Parathyroid adenoma (tissue), 2 donors: ENCODE measurements at regions not wholly inside any gene's neighbourhood (a gene's known extent, or its start where the extent isn't known, plus 50 kb on each side); places are given as distances from the start of the nearest gene placed in this dataset.

Source experiments
- H2AFZ ChIP-seq: fragments of 300-600 bp; sonication (generic); one replicate; pipeline ENCODE4 v1.7.0; 2017; ENCODE audit warnings: antibody characterized with exemption, mild to moderate bottlenecking
- H3K27ac ChIP-seq: fragments of 300-600 bp; sonication (generic); one replicate; pipeline ENCODE4 v1.7.0; 2017
- H3K27me3 ChIP-seq: fragments of 300-600 bp; sonication (generic); one replicate; pipeline ENCODE4 v1.7.0; 2017; ENCODE audit warnings: low read length; ENCODE audit not compliant: control insufficient read depth, insufficient read depth
- H3K36me3 ChIP-seq: fragments of 300-600 bp; sonication (generic); one replicate; pipeline ENCODE4 v1.7.0; 2017; ENCODE audit warnings: low read length; ENCODE audit not compliant: control insufficient read depth, insufficient read depth
- H3K4me1 ChIP-seq: fragments of 300-600 bp; sonication (generic); one replicate; pipeline ENCODE4 v1.7.0; 2017; ENCODE audit warnings: control low read depth
- H3K4me2 ChIP-seq: fragments of 300-600 bp; sonication (generic); one replicate; pipeline ENCODE4 v1.7.0; 2017; ENCODE audit warnings: low read length
- H3K4me3 ChIP-seq: fragments of 300-600 bp; sonication (generic); one replicate; pipeline ENCODE4 v1.7.0; 2017; ENCODE audit warnings: low read depth, low read length
- H3K79me2 ChIP-seq: fragments of 300-600 bp; sonication (generic); one replicate; pipeline ENCODE4 v1.7.0; 2017; ENCODE audit warnings: control low read depth
- H3K9ac ChIP-seq: fragments of 300-600 bp; sonication (generic); one replicate; pipeline ENCODE4 v1.7.0; 2017; ENCODE audit warnings: mild to moderate bottlenecking
- H3K9me3 ChIP-seq: fragments of 300-600 bp; sonication (generic); one replicate; pipeline ENCODE4 v1.7.0; 2017; ENCODE audit warnings: low read length; ENCODE audit not compliant: control insufficient read depth
- TF ChIP-seq, protein P1 (sequence below): fragments of 300-600 bp; sonication (generic); IDR thresholded peaks from one replicate; pipeline ENCODE4 v1.7.0; 2017; ENCODE audit warnings: antibody characterized with exemption, mild to moderate bottlenecking
- donor health status: primary hyperparathyroidism.

- H3K79me2 ChIP-seq: no peaks in the 10 kb centered on the region
- no peak overlapping the region for H3K4me2 ChIP-seq
- H3K27me3 ChIP-seq: no peaks in the 10 kb centered on the region
- H3K4me3 ChIP-seq: no peak overlapping the region
- H3K9me3 ChIP-seq: no peaks in the 10 kb centered on the region
- no peak overlapping the region for H3K9ac ChIP-seq
- no peak overlapping the region for H3K27ac ChIP-seq
- H3K4me1 ChIP-seq: no peaks in the 10 kb centered on the region
- TF ChIP-seq, protein P1, sequence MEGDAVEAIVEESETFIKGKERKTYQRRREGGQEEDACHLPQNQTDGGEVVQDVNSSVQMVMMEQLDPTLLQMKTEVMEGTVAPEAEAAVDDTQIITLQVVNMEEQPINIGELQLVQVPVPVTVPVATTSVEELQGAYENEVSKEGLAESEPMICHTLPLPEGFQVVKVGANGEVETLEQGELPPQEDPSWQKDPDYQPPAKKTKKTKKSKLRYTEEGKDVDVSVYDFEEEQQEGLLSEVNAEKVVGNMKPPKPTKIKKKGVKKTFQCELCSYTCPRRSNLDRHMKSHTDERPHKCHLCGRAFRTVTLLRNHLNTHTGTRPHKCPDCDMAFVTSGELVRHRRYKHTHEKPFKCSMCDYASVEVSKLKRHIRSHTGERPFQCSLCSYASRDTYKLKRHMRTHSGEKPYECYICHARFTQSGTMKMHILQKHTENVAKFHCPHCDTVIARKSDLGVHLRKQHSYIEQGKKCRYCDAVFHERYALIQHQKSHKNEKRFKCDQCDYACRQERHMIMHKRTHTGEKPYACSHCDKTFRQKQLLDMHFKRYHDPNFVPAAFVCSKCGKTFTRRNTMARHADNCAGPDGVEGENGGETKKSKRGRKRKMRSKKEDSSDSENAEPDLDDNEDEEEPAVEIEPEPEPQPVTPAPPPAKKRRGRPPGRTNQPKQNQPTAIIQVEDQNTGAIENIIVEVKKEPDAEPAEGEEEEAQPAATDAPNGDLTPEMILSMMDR: no peak
- no peaks in the 10 kb centered on the region for H3K36me3 ChIP-seq
- no peak overlapping the region for H2AFZ ChIP-seq
Measured at GRCh38 chr18:73045037-73045436, 177.2 kb upstream of the NETO1 start.

DNA sequence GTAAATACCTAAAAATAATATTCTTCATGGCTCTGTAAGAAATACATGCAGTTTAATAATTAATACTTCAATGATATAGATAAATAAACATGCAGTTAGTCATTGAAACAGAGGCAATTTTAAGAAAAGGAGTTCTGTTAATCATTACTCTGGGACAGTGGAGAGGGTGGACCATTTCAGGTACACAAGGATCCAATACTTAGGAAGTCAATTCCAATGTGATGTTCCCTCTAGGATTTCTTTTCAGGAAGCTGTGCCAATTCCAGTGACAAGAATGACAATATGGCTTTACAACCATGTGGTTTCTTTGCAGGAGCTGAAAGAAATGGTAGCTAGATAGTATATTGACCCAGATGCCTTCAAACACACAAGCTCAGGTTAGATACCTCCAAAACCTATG is 175.8 kb upstream of the NETO1 start:
- Histone ChIP-seq H3K4me2 (no peak overlapping the region), H3K27me3 (no peaks in the 10 kb centered on the region), H3K36me3 (no peaks in the 10 kb centered on the region), H3K4me3 (no peak overlapping the region), H3K27ac (no peak overlapping the region), H3K9ac (no peak overlapping the region), H3K9me3 (no peaks in the 10 kb centered on the region), H3K4me1 (no peaks in the 10 kb centered on the region), H2AFZ (no peak overlapping the region), H3K79me2 (no peaks in the 10 kb centered on the region)
- TF ChIP-seq, protein P1: no peak

- Histone ChIP-seq H3K4me1 (no peaks in the 10 kb centered on the region), H3K4me2 (no peak overlapping the region), H3K4me3 (no peak overlapping the region), H2AFZ (no peak overlapping the region), H3K9ac (no peak overlapping the region), H3K79me2 (no peaks in the 10 kb centered on the region), H3K27me3 (no peaks in the 10 kb centered on the region), H3K27ac (no peak overlapping the region), H3K36me3 (no peaks in the 10 kb centered on the region), H3K9me3 (no peaks in the 10 kb centered on the region)
- TF ChIP-seq, protein P1: no peak
Measured at GRCh38 chr18:73043211-73043610, 175.4 kb upstream of the NETO1 start.

GRCh38 chr18:73040247-73040646 is 172.5 kb upstream of the NETO1 start:
- no peak overlapping the region for H3K9ac ChIP-seq
- no peaks in the 10 kb centered on the region for H3K79me2 ChIP-seq
- no peak overlapping the region for H2AFZ ChIP-seq
- no peaks in the 10 kb centered on the region for H3K9me3 ChIP-seq
- no peak overlapping the region for H3K4me3 ChIP-seq
- H3K36me3 ChIP-seq: no peaks in the 10 kb centered on the region
- no peaks in the 10 kb centered on the region for H3K27me3 ChIP-seq
- no peaks in the 10 kb centered on the region for H3K4me1 ChIP-seq
- H3K4me2 ChIP-seq: no peak overlapping the region
- TF ChIP-seq, protein P1: no peak
- no peak overlapping the region for H3K27ac ChIP-seq

GRCh38 chr18:73038336-73038735 is 170.5 kb upstream of the NETO1 start:
- Histone ChIP-seq H3K36me3 (no peaks in the 10 kb centered on the region), H3K4me2 (no peak overlapping the region), H3K27me3 (no peaks in the 10 kb centered on the region), H3K9me3 (no peaks in the 10 kb centered on the region), H3K9ac (no peak overlapping the region), H3K4me3 (no peak overlapping the region), H3K4me1 (no peaks in the 10 kb centered on the region), H3K79me2 (no peaks in the 10 kb centered on the region), H2AFZ (no peak overlapping the region), H3K27ac (no peak overlapping the region)
- TF ChIP-seq, protein P1: no peak
